Daoy (cell line): ENCODE measurements at regions not wholly inside any gene's neighbourhood (a gene's known extent, or its start where the extent isn't known, plus 50 kb on each side); places are given as distances from the start of the nearest gene placed in this dataset.

ENCODE experiments used
- DNase-seq: peaks from one replicate; pipeline ENCODE4 v3.0.0-alpha.2; 2015; ENCODE audit warnings: low read depth

- DNase-seq: no peak
Observed at GRCh38 chr10:4483811-4484210, 342.2 kb upstream of the AKR1E2 start.

- DNase-seq: no peak
Observed at GRCh38 chr10:4482659-4483058, 343.3 kb upstream of the AKR1E2 start.

- DNase-seq: no peak
Observed at GRCh38 chr10:4481192-4481591, 344.8 kb upstream of the AKR1E2 start.

GRCh38 chr10:4479342-4479741 is 346.7 kb upstream of the AKR1E2 start:
- no peak for DNase-seq

- DNase-seq: no peak
Observed at GRCh38 chr10:4477664-4478063, 348.3 kb upstream of the AKR1E2 start.

- DNase-seq: no peak
Observed at GRCh38 chr10:4475827-4476490, 350.0 kb upstream of the AKR1E2 start.

GRCh38 chr10:4474829-4475228 is 351.2 kb upstream of the AKR1E2 start:
- DNase-seq: no peak

- DNase-seq: no peak
Observed at GRCh38 chr10:4473977-4474376, 352.0 kb upstream of the AKR1E2 start.

- DNase-seq: no peak
Observed at GRCh38 chr10:4472190-4472904, 353.7 kb upstream of the AKR1E2 start.

GRCh38 chr10:4470231-4470835 is 355.7 kb upstream of the AKR1E2 start:
- peak; percentile 7 for DNase-seq

GRCh38 chr10:4467481-4467880 is 358.5 kb upstream of the AKR1E2 start:
- DNase-seq: no peak

GRCh38 chr10:4460267-4460666 is 365.7 kb upstream of the AKR1E2 start:
- no peak for DNase-seq

GRCh38 chr10:4459531-4459930 is 366.5 kb upstream of the AKR1E2 start:
- no peak for DNase-seq

- no peak for DNase-seq
Observed at GRCh38 chr10:4457597-4457996, 368.4 kb upstream of the AKR1E2 start.

- DNase-seq: no peak
Observed at GRCh38 chr10:4456776-4457175, 369.2 kb upstream of the AKR1E2 start.

GRCh38 chr10:4456279-4456678 is 369.7 kb upstream of the AKR1E2 start:
- DNase-seq: no peak

GRCh38 chr10:4453950-4454349 is 372.1 kb upstream of the AKR1E2 start:
- DNase-seq: no peak

GRCh38 chr10:4453276-4453675 is 372.7 kb upstream of the AKR1E2 start:
- no peak for DNase-seq

GRCh38 chr10:4450981-4451908 is 374.8 kb upstream of the AKR1E2 start:
- no peak for DNase-seq

- DNase-seq: no peak
Observed at GRCh38 chr10:4450169-4450568, 375.8 kb upstream of the AKR1E2 start.

GRCh38 chr10:4448030-4448429 is 378.0 kb upstream of the AKR1E2 start:
- no peak for DNase-seq

GRCh38 chr10:4443419-4443818 is 382.6 kb upstream of the AKR1E2 start:
- no peak for DNase-seq
